Fibroblast of lung (primary cell): ENCODE measurements at regions not wholly inside any gene's neighbourhood (a gene's known extent, or its start where the extent isn't known, plus 50 kb on each side); places are given as distances from the start of the nearest gene placed in this dataset.

Experiments
- CTCF ChIP-seq, 2 donors: IDR thresholded peaks in 1 of 2; conservative IDR thresholded peaks in 1 of 2; 1 replicate in 1 of 2; 2 replicates in 1 of 2; pipeline ENCODE4 v1.5.1; 2011 to 2012; ENCODE audit warnings: low read length in 2 of 2, control low read depth in 1 of 2, inconsistent platforms in 1 of 2, low read depth in 1 of 2, mild to moderate bottlenecking in 1 of 2
- EZH2 ChIP-seq: IDR thresholded peaks from 2 replicates; pipeline ENCODE4 v1.5.1; 2012; ENCODE audit warnings: low read length, control low read depth, mild to moderate bottlenecking; ENCODE audit errors: missing control alignments

GRCh38 chr19:13691569-13692435 lies 72.5 kb upstream of the MRI1 start:
- no peak for TF ChIP-seq CTCF (conservative IDR thresholded peaks at IDR 0.05 in 1 of 2, IDR thresholded peaks at IDR 0.05 in 1 of 2; ENCODE audit: low read depth in 1 of 2, low read length in 2 of 2)
- no peak for TF ChIP-seq EZH2
